Activated naive CD8-positive, alpha-beta T cell treated with anti-CD3 and anti-CD28 coated beads for 36 hours (primary cell): ENCODE measurements at regions not wholly inside any gene's neighbourhood (a gene's known extent, or its start where the extent isn't known, plus 50 kb on each side); places are given as distances from the start of the nearest gene placed in this dataset.
"Not testable (repeated sequence)": the region's sequence is repeated elsewhere in the genome, so short reads cannot be mapped to it uniquely, and the experiment has no call there.

Experiments
- DNase-seq: peaks from one replicate; pipeline ENCODE4 v3.0.0; 2021
- H3K27ac Mint-ChIP-seq: one replicate; pipeline ENCODE4 v1.8.0; 2022; ENCODE audit warnings: mild to moderate bottlenecking, moderate library complexity, mixed read lengths
- H3K27me3 Mint-ChIP-seq: one replicate; pipeline ENCODE4 v1.8.0; 2022; ENCODE audit warnings: mild to moderate bottlenecking, mixed read lengths
- H3K36me3 Mint-ChIP-seq: one replicate; pipeline ENCODE4 v1.8.0; 2021; ENCODE audit warnings: mild to moderate bottlenecking, mixed read lengths
- H3K4me1 Mint-ChIP-seq: one replicate; pipeline ENCODE4 v1.8.0; 2021; ENCODE audit warnings: mixed read lengths
- H3K4me3 Mint-ChIP-seq: one replicate; pipeline ENCODE4 v1.8.0; 2022; ENCODE audit warnings: mild to moderate bottlenecking, moderate library complexity, mixed read lengths
- H3K9me3 Mint-ChIP-seq: one replicate; pipeline ENCODE4 v1.8.0; 2022; ENCODE audit warnings: mixed read lengths

GRCh38 chr1:66480162-66480561, 53.8 kb upstream of the SGIP1 start:
- H3K4me1 Mint-ChIP-seq: no peaks in the 10 kb centered on the region
- H3K9me3 Mint-ChIP-seq: no peaks in the 10 kb centered on the region
- no peaks in the 10 kb centered on the region for H3K27me3 Mint-ChIP-seq
- H3K4me3 Mint-ChIP-seq: no peak overlapping the region
- H3K27ac Mint-ChIP-seq: no peak overlapping the region
- no peaks in the 10 kb centered on the region for H3K36me3 Mint-ChIP-seq
- DNase-seq: no peak

GRCh38 chr1:66481215-66481614, 52.7 kb upstream of the SGIP1 start:
- not testable (repeated sequence) for H3K9me3 Mint-ChIP-seq, H3K4me3 Mint-ChIP-seq, H3K27ac Mint-ChIP-seq, H3K4me1 Mint-ChIP-seq, DNase-seq, H3K27me3 Mint-ChIP-seq, H3K36me3 Mint-ChIP-seq
